HepG2 (cell line): ENCODE measurements at regions not wholly inside any gene's neighbourhood (a gene's known extent, or its start where the extent isn't known, plus 50 kb on each side); places are given as distances from the start of the nearest gene placed in this dataset.

ENCODE experiments used
- ATAC-seq: fragments of 200-7000 bp; cut with Tn5 transposase; 3 replicates; pipeline ENCODE4 v1.9.1; 2020; ENCODE audit warnings: mild to moderate bottlenecking, moderate library complexity
- BruUV-seq: library from RNA; stranded (reverse); fragments of 400-500 nt; replicated peaks from 2 replicates; lab custom pipeline; 2021; lab: Mats Ljungman, UMichigan
- CTCF ChIA-PET: fragments of 300-600 bp; formaldehyde crosslinking; extraction: SDS; loops from one replicate; lab custom pipeline; 2021; ENCODE audit warnings: low total read pairs, inconsistent platforms, low intra/inter-chr PET ratio; lab: Yijun Ruan, JAX
- POLR2A ChIA-PET: fragments of 350-600 bp; sonication (Branson Sonifier 250); formaldehyde crosslinking; loops from one replicate; lab custom pipeline; 2020; ENCODE audit warnings: antibody characterized with exemption, inconsistent platforms; lab: Yijun Ruan, JAX
- DNase-seq: peaks from one replicate; pipeline ENCODE4 v3.0.0-alpha.2; 2015; ENCODE audit warnings: low spot score
- FAIRE-seq: peaks from 3 replicates; lab custom pipeline; 2011; peaks lifted over from hg19 to GRCh38; lab: Jason Lieb, UNC
- H2AFZ ChIP-seq: one replicate; pipeline ENCODE4 v1.6.1; 2011; ENCODE audit warnings: low read length, inconsistent platforms
- H3K27ac ChIP-seq: fragments of 300-600 bp; 3 replicates; pipeline ENCODE4 v1.8.0; 2011; ENCODE audit warnings: mixed run types, mild to moderate bottlenecking, mixed read lengths, low read length, inconsistent platforms; ENCODE audit not compliant: insufficient read depth; ENCODE audit errors: extremely low read length
- H3K27me3 ChIP-seq, 2 experiments: fragments of 200-600 bp in 1 of 2; 2 replicates in 1 of 2; 3 replicates in 1 of 2; pipeline versions ENCODE4 v1.6.0 to v1.8.0; 2011; ENCODE audit warnings: low read length in 2 of 2, mild to moderate bottlenecking in 2 of 2, moderate library complexity in 2 of 2, inconsistent platforms in 1 of 2; ENCODE audit not compliant: insufficient read depth in 2 of 2, control insufficient read depth in 1 of 2
- H3K36me3 ChIP-seq, 2 experiments: fragments of 200-600 bp in 1 of 2; replicated peaks in 1 of 2; 2 replicates in 1 of 2; 3 replicates in 1 of 2; pipeline versions ENCODE4 v1.5.1 to v1.8.0; 2011; ENCODE audit warnings: low read length in 2 of 2, inconsistent platforms in 1 of 2; ENCODE audit not compliant: insufficient read depth in 2 of 2, control insufficient read depth in 1 of 2
- H3K4me1 ChIP-seq: 2 replicates; pipeline ENCODE4 v1.5.1; 2012; ENCODE audit warnings: low read length, inconsistent platforms; ENCODE audit not compliant: insufficient read depth
- H3K4me2 ChIP-seq: 2 replicates; pipeline ENCODE4 v1.6.0; 2011; ENCODE audit warnings: low read depth, low read length, inconsistent platforms
- H3K4me3 ChIP-seq, 3 experiments: fragments of 200-600 bp in 1 of 3; sonication (generic), shearing (Covaris generic) in 1 of 3; replicated peaks in 1 of 3; 2 replicates each; pipeline ENCODE4 v1.5.1; 2011 to 2016; ENCODE audit warnings: low read length in 3 of 3, inconsistent platforms in 2 of 3, low read depth in 2 of 3, mild to moderate bottlenecking in 2 of 3, control low read depth in 1 of 3, mixed read lengths in 1 of 3; ENCODE audit not compliant: insufficient read depth in 1 of 3
- H3K79me2 ChIP-seq: one replicate; pipeline ENCODE4 v1.6.1; 2011; ENCODE audit warnings: low read length, inconsistent platforms; ENCODE audit not compliant: insufficient read depth
- H3K9ac ChIP-seq: 2 replicates; pipeline ENCODE4 v1.6.0; 2011; ENCODE audit warnings: mild to moderate bottlenecking, low read depth, low read length, inconsistent platforms; ENCODE audit not compliant: insufficient read depth
- H3K9me3 ChIP-seq: 2 replicates; pipeline ENCODE4 v1.5.1; 2012; ENCODE audit warnings: mild to moderate bottlenecking, low read length
- H4K20me1 ChIP-seq: 2 replicates; pipeline ENCODE4 v1.6.0; 2011; ENCODE audit warnings: inconsistent platforms, mild to moderate bottlenecking, low read length, moderate library complexity; ENCODE audit not compliant: insufficient read depth
- ATAD3A ChIP-seq: sonication (generic); formaldehyde crosslinking; IDR thresholded peaks from 2 replicates; pipeline ENCODE4 v1.4.0; 2020; ENCODE audit warnings: missing genetic modification reagents
- CHD2 ChIP-seq: IDR thresholded peaks from 2 replicates; pipeline ENCODE4 v1.6.1; 2011; ENCODE audit warnings: low read depth, low read length, improper control_type of control experiment
- DDIT3 ChIP-seq: sonication (generic); formaldehyde crosslinking; IDR thresholded peaks from 2 replicates; pipeline ENCODE4 v1.4.0; 2020; ENCODE audit warnings: mild to moderate bottlenecking, missing genetic modification reagents
- ETV6 ChIP-seq: sonication (generic); formaldehyde crosslinking; conservative IDR thresholded peaks from 2 replicates; pipeline ENCODE4 v1.4.0; 2020; ENCODE audit warnings: missing genetic modification reagents
- FOXO4 ChIP-seq: sonication (generic); formaldehyde crosslinking; conservative IDR thresholded peaks from 2 replicates; pipeline ENCODE4 v1.8.1; 2023; ENCODE audit warnings: missing genetic modification reagents
- GABPB1 ChIP-seq: IDR thresholded peaks from 2 replicates; pipeline ENCODE4 v1.6.1; 2016; ENCODE audit warnings: mild to moderate bottlenecking, missing genetic modification reagents, moderate library complexity, missing compliant biosample characterization
- GLI4 ChIP-seq: sonication (generic); formaldehyde crosslinking; IDR thresholded peaks from 2 replicates; pipeline ENCODE4 v1.5.1; 2020; ENCODE audit warnings: missing genetic modification reagents, mild to moderate bottlenecking, moderate library complexity, borderline replicate concordance
- KAT7 ChIP-seq: IDR thresholded peaks from 2 replicates; pipeline ENCODE4 v1.6.1; 2018; ENCODE audit warnings: borderline replicate concordance, missing compliant biosample characterization
- KDM1A ChIP-seq: IDR thresholded peaks from 2 replicates; pipeline ENCODE4 v1.6.1; 2016; ENCODE audit warnings: missing compliant biosample characterization
- NR2F6 ChIP-seq, 2 experiments: IDR thresholded peaks; 2 replicates each; pipeline ENCODE4 v1.6.1; 2016; ENCODE audit warnings: antibody characterized with exemption in 1 of 2, mild to moderate bottlenecking in 1 of 2
- PAWR ChIP-seq: sonication (generic); formaldehyde crosslinking; IDR thresholded peaks from 2 replicates; pipeline ENCODE4 v1.4.0; 2020; ENCODE audit warnings: missing genetic modification reagents, mild to moderate bottlenecking, borderline replicate concordance
- PHF5A ChIP-seq: IDR thresholded peaks from one replicate; pipeline ENCODE4 v1.6.1; 2018; ENCODE audit warnings: low read depth, missing genetic modification reagents; ENCODE audit not compliant: unreplicated experiment
- ZBTB3 ChIP-seq: sonication (generic); formaldehyde crosslinking; IDR thresholded peaks from 2 replicates; pipeline ENCODE4 v1.4.0; 2020; ENCODE audit warnings: low read depth, mild to moderate bottlenecking, moderate library complexity, missing genetic modification reagents, borderline replicate concordance
- ZFP90 ChIP-seq: sonication (generic); formaldehyde crosslinking; IDR thresholded peaks from 2 replicates; pipeline ENCODE4 v1.8.0; 2022; ENCODE audit warnings: missing genetic modification reagents, mild to moderate bottlenecking, inconsistent platforms, borderline replicate concordance
- ZKSCAN8 ChIP-seq: IDR thresholded peaks from 2 replicates; pipeline ENCODE4 v1.6.1; 2016; ENCODE audit warnings: borderline replicate concordance, missing genetic modification reagents, missing compliant biosample characterization
- ZMYM4 ChIP-seq: sonication (generic); formaldehyde crosslinking; IDR thresholded peaks from 2 replicates; pipeline ENCODE4 v1.8.1; 2023; ENCODE audit warnings: mild to moderate bottlenecking, missing genetic modification reagents
- ZNF10 ChIP-seq: sonication (generic); formaldehyde crosslinking; IDR thresholded peaks from 2 replicates; pipeline ENCODE4 v1.4.0; 2020; ENCODE audit warnings: mild to moderate bottlenecking, low read depth, missing genetic modification reagents, borderline replicate concordance
- ZNF607 ChIP-seq: sonication (generic); formaldehyde crosslinking; IDR thresholded peaks from 2 replicates; pipeline ENCODE4 v1.5.1; 2020; ENCODE audit warnings: missing genetic modification reagents, mild to moderate bottlenecking, borderline replicate concordance
- WGBS: methylation state at CpG from one replicate; pipeline ENCODE4 v1.1.6; 2017; ENCODE audit warnings: low lambda C conversion rate; 5-methylcytosine and 5-hydroxymethylcytosine counted together
- in situ Hi-C: cut with HindIII; loops from 2 replicates; pipeline ENCODE4 v1.10.0; 2017; ENCODE audit warnings: low pct_unique_long_range_greater_than_20kb; ENCODE audit not compliant: extremely low pct_ligation_motif_present
- intact Hi-C: fragments of 100-400 bp; cut with micrococcal nuclease; formaldehyde crosslinking; loops from one replicate; pipeline ENCODE4 v1.10.0; 2022; ENCODE audit not compliant: unreplicated experiment
- TF ChIP-seq, protein P1 (sequence below): sonication (generic); formaldehyde crosslinking; IDR thresholded peaks from 2 replicates; pipeline ENCODE4 v1.4.0; 2020; ENCODE audit warnings: mild to moderate bottlenecking, missing genetic modification reagents, borderline replicate concordance

GRCh38 chr11:43548916-43549315, 131.6 kb upstream of the HSD17B12 start:
- peaks cover 4 to 52% of the 10 kb centered on the region in 2 experiments; a peak in 4 of 5 replicates for H3K27me3 ChIP-seq
- 54% methylated on average over 4 of the region's 4 CpGs for WGBS
- no peaks in the 10 kb centered on the region for H3K79me2 ChIP-seq
- intact Hi-C loops (no loop called here), in situ Hi-C loops (no loop called here)
- H3K9ac ChIP-seq: no peak overlapping the region
- BruUV-seq: no TSS peak
- POLR2A ChIA-PET: no interaction called here
- H3K4me1 ChIP-seq: peaks cover 11% of the 10 kb centered on the region
- no peaks in the 10 kb centered on the region for H3K9me3 ChIP-seq
- no peaks in the 10 kb centered on the region for H3K36me3 ChIP-seq
- no peak overlapping the region for H3K4me3 ChIP-seq
- H4K20me1 ChIP-seq: no peaks in the 10 kb centered on the region
- DNase-seq (no peak), FAIRE-seq (no peak), ATAC-seq (no peak)
- no peak overlapping the region for H3K27ac ChIP-seq
- TF ChIP-seq FOXO4 (no peak), ZNF607 (CRISPR knock-in tag) (no peak), ZFP90 (CRISPR knock-in tag) (no peak), DDIT3 (CRISPR knock-in tag) (no peak), GABPB1 (no peak), ATAD3A (CRISPR knock-in tag) (no peak), ZMYM4 (CRISPR knock-in tag) (no peak), ZNF10 (CRISPR knock-in tag) (no peak), PAWR (no peak), ZKSCAN8 (CRISPR knock-in tag) (no peak), KDM1A (CRISPR knock-in tag) (no peak), PHF5A (CRISPR knock-in tag) (no peak), CHD2 (no peak), NR2F6 (IDR thresholded peaks at IDR 0.05) (no peak), NR2F6 (CRISPR knock-in tag; IDR thresholded peaks at IDR 0.05) (no peak), GLI4 (CRISPR knock-in tag) (no peak), ETV6 (CRISPR knock-in tag) (no peak), ZBTB3 (CRISPR knock-in tag) (no peak), KAT7 (CRISPR knock-in tag) (no peak)
- TF ChIP-seq, protein P1, sequence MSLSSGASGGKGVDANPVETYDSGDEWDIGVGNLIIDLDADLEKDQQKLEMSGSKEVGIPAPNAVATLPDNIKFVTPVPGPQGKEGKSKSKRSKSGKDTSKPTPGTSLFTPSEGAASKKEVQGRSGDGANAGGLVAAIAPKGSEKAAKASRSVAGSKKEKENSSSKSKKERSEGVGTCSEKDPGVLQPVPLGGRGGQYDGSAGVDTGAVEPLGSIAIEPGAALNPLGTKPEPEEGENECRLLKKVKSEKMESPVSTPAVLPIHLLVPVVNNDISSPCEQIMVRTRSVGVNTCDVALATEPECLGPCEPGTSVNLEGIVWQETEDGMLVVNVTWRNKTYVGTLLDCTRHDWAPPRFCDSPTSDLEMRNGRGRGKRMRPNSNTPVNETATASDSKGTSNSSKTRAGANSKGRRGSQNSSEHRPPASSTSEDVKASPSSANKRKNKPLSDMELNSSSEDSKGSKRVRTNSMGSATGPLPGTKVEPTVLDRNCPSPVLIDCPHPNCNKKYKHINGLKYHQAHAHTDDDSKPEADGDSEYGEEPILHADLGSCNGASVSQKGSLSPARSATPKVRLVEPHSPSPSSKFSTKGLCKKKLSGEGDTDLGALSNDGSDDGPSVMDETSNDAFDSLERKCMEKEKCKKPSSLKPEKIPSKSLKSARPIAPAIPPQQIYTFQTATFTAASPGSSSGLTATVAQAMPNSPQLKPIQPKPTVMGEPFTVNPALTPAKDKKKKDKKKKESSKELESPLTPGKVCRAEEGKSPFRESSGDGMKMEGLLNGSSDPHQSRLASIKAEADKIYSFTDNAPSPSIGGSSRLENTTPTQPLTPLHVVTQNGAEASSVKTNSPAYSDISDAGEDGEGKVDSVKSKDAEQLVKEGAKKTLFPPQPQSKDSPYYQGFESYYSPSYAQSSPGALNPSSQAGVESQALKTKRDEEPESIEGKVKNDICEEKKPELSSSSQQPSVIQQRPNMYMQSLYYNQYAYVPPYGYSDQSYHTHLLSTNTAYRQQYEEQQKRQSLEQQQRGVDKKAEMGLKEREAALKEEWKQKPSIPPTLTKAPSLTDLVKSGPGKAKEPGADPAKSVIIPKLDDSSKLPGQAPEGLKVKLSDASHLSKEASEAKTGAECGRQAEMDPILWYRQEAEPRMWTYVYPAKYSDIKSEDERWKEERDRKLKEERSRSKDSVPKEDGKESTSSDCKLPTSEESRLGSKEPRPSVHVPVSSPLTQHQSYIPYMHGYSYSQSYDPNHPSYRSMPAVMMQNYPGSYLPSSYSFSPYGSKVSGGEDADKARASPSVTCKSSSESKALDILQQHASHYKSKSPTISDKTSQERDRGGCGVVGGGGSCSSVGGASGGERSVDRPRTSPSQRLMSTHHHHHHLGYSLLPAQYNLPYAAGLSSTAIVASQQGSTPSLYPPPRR (CRISPR knock-in tag): no peak
- no peak overlapping the region for H3K4me2 ChIP-seq
- H2AFZ ChIP-seq: no peak overlapping the region
- CTCF ChIA-PET: no interaction called here
